ENCODE measurements at regions not wholly inside any gene's neighbourhood (a gene's known extent, or its start where the extent isn't known, plus 50 kb on each side); places are given as distances from the start of the nearest gene placed in this dataset.
"Not testable (repeated sequence)": the region's sequence is repeated elsewhere in the genome, so short reads cannot be mapped to it uniquely, and the experiment has no call there.

GRCh38 chr2:168328421-168328820 is 81.0 kb upstream of the STK39 start:
- 100% methylated on average over 2 of the region's 2 CpGs for WGBS, 2 donors
- Histone ChIP-seq H3K36me3 (ENCODE audit: low read depth, missing control alignments) (no peaks in the 10 kb centered on the region), H3K27ac (no peak overlapping the region), H3K27me3 (no peaks in the 10 kb centered on the region), H3K4me1 (no peaks in the 10 kb centered on the region), H3K4me3 (no peak overlapping the region), H3K9me3 (no peaks in the 10 kb centered on the region)
- TF ChIP-seq POLR2A (IDR thresholded peaks at IDR 0.05) (no peak), CTCF (IDR thresholded peaks at IDR 0.05) (no peak)
- intact Hi-C loops (cut with DNase I; ENCODE audit: low total_unique reads) = no loop called here
- no peak for DNase-seq

GRCh38 chr2:168330624-168331423 is 83.4 kb upstream of the STK39 start:
- no peak for TF ChIP-seq POLR2A (IDR thresholded peaks at IDR 0.05)
- no peak for TF ChIP-seq CTCF (IDR thresholded peaks at IDR 0.05)
- intact Hi-C loops (cut with DNase I; ENCODE audit: low total_unique reads) = no loop called here
- H3K27ac ChIP-seq = no peak overlapping the region
- no peaks in the 10 kb centered on the region for H3K27me3 ChIP-seq
- H3K36me3 ChIP-seq (ENCODE audit: low read depth, missing control alignments) = no peaks in the 10 kb centered on the region
- no peaks in the 10 kb centered on the region for H3K9me3 ChIP-seq
- no peak overlapping the region for H3K4me3 ChIP-seq
- DNase-seq = no peak
- H3K4me1 ChIP-seq = no peaks in the 10 kb centered on the region

- H3K36me3 ChIP-seq (ENCODE audit: low read depth, missing control alignments); H3K27me3 ChIP-seq; H3K4me1 ChIP-seq; intact Hi-C loops (cut with DNase I; ENCODE audit: low total_unique reads); H3K27ac ChIP-seq; DNase-seq; H3K9me3 ChIP-seq; H3K4me3 ChIP-seq: not testable (repeated sequence)
- WGBS, 2 donors = 87 to 95% methylated on average over 8 of the region's 8 CpGs
These were observed 87.9 kb upstream of the STK39 start for GRCh38 chr2:168335254-168335653.

- TF ChIP-seq POLR2A (IDR thresholded peaks at IDR 0.05) = no peak
- peak in 2 of 3 experiments; percentile 6 to 8 for TF ChIP-seq CTCF (IDR thresholded peaks at IDR 0.05)
- peak; percentile 46 for DNase-seq
- no peak overlapping the region for H3K27ac ChIP-seq
- H3K27me3 ChIP-seq = no peaks in the 10 kb centered on the region
- intact Hi-C loops (cut with DNase I; ENCODE audit: low total_unique reads) = no loop called here
- no peaks in the 10 kb centered on the region for H3K4me1 ChIP-seq
- H3K4me3 ChIP-seq = no peak overlapping the region
- no peaks in the 10 kb centered on the region for H3K9me3 ChIP-seq
- WGBS, 2 donors = 72 to 77% methylated on average over 6 of the region's 6 CpGs
- H3K36me3 ChIP-seq (ENCODE audit: low read depth, missing control alignments) = no peaks in the 10 kb centered on the region
These were observed 89.5 kb upstream of the STK39 start for GRCh38 chr2:168336786-168337388.

- intact Hi-C loops (cut with DNase I; ENCODE audit: low total_unique reads) = no loop called here
- WGBS, 2 donors = 32% methylated on average over 3 of the region's 3 CpGs
- no peaks in the 10 kb centered on the region for H3K9me3 ChIP-seq
- no peak overlapping the region for H3K4me3 ChIP-seq
- no peak overlapping the region for H3K27ac ChIP-seq
- no peak for DNase-seq
- no peak for TF ChIP-seq CTCF (IDR thresholded peaks at IDR 0.05)
- TF ChIP-seq POLR2A (IDR thresholded peaks at IDR 0.05) = no peak
- no peaks in the 10 kb centered on the region for H3K27me3 ChIP-seq
- H3K4me1 ChIP-seq = no peaks in the 10 kb centered on the region
- no peaks in the 10 kb centered on the region for H3K36me3 ChIP-seq (ENCODE audit: low read depth, missing control alignments)
These were observed 90.9 kb upstream of the STK39 start for GRCh38 chr2:168338292-168338691.

All from testis (tissue), 2 donors.